ENCODE measurements at regions not wholly inside any gene's neighbourhood (a gene's known extent, or its start where the extent isn't known, plus 50 kb on each side); places are given as distances from the start of the nearest gene placed in this dataset.

DNA sequence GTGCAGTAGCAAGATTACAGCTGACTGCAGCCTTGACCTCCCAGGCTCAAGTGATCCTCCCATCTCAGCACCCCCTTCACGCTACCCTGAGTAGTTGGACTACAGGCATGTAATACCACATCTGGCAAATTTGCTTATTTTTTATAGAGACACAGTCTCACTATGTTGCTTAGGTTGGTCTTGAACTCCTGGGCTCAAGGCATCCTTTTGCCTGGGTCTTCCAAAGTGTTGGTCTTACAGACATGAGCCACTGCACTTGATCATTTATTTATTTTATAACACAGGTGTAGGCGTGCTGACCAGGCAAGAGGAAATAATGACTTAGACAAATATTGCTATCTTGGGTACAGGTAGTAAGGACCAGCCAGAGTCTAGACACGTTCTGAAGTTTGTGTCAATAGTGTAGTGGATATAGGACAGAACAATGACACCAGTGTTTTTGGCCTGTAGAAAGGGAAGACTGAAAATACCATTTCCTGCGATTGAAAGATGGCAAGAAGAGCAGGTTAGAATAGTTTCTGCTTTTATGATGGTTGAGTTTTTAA is 71.0 kb upstream of the THUMPD2 start:
- TF ChIP-seq, protein P1, sequence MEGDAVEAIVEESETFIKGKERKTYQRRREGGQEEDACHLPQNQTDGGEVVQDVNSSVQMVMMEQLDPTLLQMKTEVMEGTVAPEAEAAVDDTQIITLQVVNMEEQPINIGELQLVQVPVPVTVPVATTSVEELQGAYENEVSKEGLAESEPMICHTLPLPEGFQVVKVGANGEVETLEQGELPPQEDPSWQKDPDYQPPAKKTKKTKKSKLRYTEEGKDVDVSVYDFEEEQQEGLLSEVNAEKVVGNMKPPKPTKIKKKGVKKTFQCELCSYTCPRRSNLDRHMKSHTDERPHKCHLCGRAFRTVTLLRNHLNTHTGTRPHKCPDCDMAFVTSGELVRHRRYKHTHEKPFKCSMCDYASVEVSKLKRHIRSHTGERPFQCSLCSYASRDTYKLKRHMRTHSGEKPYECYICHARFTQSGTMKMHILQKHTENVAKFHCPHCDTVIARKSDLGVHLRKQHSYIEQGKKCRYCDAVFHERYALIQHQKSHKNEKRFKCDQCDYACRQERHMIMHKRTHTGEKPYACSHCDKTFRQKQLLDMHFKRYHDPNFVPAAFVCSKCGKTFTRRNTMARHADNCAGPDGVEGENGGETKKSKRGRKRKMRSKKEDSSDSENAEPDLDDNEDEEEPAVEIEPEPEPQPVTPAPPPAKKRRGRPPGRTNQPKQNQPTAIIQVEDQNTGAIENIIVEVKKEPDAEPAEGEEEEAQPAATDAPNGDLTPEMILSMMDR (IDR thresholded peaks at IDR 0.05), result no peak
- no peak for TF ChIP-seq POLR2A (IDR thresholded peaks at IDR 0.05)
- TF ChIP-seq EP300 (IDR thresholded peaks at IDR 0.05), result no peak
